VCaP (cell line): ENCODE measurements at regions not wholly inside any gene's neighbourhood (a gene's known extent, or its start where the extent isn't known, plus 50 kb on each side); places are given as distances from the start of the nearest gene placed in this dataset.

ENCODE experiments used
- H3K27ac ChIP-seq: fragments of 450-650 bp; 2 replicates; pipeline ENCODE4 v1.5.1; 2017
- TF ChIP-seq, protein P1 (sequence below): fragments of 450-650 bp; conservative IDR thresholded peaks from 2 replicates; pipeline ENCODE4 v1.5.1; 2017; ENCODE audit warnings: mild to moderate bottlenecking, moderate library complexity

DNA sequence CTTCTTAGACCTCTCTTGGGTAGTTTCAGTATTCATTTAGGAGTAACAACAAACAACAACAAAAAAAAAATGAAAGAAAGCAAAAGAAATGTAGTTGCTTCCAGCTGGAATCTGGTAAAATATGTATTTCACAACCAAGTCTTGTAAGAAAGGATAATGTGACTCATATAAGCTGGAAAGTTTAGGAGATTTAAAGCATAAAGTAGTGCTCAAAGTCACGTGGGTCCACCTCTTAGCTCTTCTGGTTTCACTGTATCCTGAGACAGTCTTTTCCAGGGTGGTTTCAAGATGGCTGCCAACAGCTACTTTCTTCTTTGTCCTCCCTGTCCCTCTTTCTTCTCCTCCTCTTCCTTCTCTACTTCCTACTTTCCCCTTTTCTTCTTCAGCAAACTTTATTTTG, 69.5 kb upstream of the CDK13 start:
- no peak overlapping the region for H3K27ac ChIP-seq
- TF ChIP-seq, protein P1, sequence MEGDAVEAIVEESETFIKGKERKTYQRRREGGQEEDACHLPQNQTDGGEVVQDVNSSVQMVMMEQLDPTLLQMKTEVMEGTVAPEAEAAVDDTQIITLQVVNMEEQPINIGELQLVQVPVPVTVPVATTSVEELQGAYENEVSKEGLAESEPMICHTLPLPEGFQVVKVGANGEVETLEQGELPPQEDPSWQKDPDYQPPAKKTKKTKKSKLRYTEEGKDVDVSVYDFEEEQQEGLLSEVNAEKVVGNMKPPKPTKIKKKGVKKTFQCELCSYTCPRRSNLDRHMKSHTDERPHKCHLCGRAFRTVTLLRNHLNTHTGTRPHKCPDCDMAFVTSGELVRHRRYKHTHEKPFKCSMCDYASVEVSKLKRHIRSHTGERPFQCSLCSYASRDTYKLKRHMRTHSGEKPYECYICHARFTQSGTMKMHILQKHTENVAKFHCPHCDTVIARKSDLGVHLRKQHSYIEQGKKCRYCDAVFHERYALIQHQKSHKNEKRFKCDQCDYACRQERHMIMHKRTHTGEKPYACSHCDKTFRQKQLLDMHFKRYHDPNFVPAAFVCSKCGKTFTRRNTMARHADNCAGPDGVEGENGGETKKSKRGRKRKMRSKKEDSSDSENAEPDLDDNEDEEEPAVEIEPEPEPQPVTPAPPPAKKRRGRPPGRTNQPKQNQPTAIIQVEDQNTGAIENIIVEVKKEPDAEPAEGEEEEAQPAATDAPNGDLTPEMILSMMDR, result no peak

DNA sequence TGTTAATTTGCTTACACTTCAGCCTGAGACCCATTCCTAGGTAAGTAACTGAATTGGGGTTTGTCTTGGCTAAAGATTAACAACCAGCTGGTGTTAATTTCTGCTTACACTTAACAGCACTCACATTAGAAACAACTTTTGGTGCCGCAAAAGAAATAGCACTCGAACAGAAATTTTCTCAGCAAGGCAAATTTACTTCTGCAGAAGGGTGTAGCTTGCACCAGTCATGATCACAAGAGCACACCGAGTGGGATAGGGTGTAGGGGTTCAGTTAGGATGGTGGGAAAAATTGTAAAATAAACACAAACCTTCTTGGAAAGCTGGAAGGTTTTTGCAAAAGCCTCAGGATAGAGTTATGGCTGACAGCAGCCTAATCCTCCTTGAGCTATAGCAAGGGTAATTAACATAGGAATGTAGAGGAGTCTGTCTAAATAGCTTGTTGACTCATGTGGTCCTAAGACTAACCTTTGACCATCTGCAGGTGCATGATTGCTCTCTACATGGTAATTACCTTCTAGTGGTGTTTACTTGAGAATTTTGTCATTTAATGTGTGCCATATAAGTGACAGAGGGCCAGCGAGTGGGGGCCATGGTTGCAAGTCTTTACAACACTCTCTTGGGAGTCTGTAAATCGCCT, 67.8 kb upstream of the CDK13 start:
- no peak overlapping the region for H3K27ac ChIP-seq
- TF ChIP-seq, protein P1, result no peak

DNA sequence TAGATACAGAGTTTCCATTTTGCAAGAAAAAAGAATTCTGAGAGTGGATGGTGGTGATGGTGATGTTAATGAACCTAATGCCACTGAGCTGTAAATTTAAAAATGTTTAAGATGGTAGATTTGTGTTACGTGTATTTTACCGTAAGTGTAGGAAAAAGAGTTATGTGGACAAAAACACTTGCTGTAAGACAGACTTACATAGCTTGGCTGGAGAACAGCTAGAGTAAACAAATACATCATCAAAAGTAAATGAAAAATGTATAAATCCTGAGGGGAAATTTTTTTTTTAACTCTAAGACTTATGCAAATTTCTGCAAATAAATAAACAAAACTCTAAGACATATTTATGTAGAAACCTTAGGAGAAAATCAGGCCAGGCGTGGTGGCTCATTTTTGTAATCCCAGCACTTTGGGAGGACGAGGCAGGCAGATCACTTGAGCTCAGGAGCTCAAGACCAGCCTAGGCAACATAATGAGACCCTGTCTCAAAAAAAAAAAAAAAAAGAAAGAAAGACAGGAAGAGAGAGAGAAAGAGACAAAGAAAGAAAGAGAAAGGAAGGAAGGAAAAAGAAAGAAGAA, 66.2 kb upstream of the CDK13 start:
- TF ChIP-seq, protein P1, result no peak
- no peak overlapping the region for H3K27ac ChIP-seq

DNA sequence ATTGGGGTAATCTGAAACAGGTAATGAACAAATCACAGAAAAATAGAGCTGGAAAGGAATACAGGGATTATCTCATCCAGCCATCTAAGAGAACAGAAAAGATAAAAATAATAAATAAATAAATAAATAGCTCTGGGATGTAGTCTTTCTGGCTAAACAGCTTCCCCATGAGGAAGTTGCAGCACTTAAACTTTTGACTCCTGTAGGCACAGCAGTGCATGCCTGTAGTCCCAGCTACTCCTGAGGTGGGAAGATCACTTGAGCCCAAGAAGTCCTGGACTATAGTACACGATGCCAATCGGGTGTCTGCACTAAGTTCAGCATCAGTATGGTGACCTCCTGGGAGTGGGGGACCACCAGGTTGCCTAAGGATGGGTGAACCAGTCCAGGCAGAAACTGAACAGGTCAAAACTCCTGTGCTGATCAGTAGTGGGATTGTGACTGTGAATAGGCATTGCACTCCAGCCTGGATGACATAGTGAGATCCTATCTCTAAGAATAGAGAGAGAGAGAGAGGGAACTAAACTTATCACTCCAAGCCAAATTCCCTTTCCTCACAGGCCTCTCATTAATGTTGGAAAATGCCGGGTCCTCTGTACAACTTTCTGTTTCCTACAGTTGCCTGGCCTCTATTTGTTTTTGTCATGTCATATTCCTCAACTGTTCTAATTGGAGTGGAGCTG, 61.7 kb upstream of the CDK13 start:
- TF ChIP-seq, protein P1, result no peak
- H3K27ac ChIP-seq, result peak overlapping the region; percentile 2; the same call in 1 of the 2 replicates

DNA sequence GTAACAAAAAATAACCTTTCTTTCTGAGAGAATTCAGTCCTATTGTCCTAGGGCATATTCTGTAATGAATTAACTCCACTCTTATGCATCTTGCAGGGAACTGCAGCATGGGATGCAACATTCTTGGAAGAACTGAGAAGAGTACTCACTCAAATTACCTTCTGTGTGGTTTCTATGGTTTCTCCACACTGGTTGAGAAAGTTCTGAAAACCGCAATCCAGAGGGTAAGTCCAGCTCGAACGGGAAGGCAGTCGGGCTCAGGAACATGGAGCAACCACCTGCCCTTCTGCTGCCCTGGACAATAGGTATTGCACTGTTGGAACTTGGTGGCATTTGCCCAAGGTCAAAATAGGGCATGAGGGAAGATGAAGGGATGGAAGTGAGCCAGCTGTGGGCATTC, 59.6 kb upstream of the CDK13 start:
- H3K27ac ChIP-seq, result no peak overlapping the region
- TF ChIP-seq, protein P1, result no peak

DNA sequence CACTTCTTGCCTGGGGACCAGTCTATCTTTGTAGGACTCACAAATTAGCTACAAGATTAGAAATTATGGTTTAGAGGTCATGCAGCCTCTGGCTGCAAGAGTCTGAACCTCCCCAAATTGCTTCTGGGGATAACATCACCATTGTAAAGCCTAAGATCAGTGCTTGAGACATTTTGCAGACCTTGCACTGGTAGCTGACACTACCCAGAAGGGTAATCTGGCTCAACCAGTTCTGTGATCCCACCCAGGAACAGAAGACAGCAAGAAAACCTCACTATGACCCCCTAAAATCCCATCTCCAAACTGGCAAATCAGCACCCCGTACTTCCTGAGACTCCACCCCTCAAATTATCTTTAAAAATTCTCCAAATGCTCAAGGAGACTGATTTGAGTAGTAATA, 58.2 kb upstream of the CDK13 start:
- TF ChIP-seq, protein P1, result no peak
- no peak overlapping the region for H3K27ac ChIP-seq

DNA sequence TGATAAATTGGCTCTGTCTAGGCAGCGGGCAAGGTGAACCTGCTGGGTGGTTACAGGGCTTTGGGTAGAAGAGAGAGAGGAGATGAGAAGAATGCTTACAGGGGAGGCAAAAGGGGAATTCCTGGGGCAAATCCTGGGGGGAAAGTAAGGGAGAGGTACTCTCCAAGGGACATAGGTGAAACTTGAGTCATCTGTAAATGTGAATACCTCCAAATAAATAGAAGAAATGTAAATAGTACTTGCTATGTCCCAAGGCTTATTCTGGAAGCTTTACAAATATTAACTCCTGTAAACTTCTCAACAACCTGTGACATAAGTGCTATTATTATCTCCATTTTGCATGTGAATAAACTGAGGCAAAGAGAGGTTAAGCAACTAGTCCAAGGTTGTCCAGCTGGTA, 57.7 kb upstream of the CDK13 start:
- TF ChIP-seq, protein P1, result no peak
- H3K27ac ChIP-seq, result no peak overlapping the region
